CMK (cell line): ENCODE measurements at regions not wholly inside any gene's neighbourhood (a gene's known extent, or its start where the extent isn't known, plus 50 kb on each side); places are given as distances from the start of the nearest gene placed in this dataset.

ENCODE experiments used
- DNase-seq: peaks from one replicate; pipeline ENCODE4 v3.0.0-alpha.2; 2010; ENCODE audit warnings: low read depth

DNA sequence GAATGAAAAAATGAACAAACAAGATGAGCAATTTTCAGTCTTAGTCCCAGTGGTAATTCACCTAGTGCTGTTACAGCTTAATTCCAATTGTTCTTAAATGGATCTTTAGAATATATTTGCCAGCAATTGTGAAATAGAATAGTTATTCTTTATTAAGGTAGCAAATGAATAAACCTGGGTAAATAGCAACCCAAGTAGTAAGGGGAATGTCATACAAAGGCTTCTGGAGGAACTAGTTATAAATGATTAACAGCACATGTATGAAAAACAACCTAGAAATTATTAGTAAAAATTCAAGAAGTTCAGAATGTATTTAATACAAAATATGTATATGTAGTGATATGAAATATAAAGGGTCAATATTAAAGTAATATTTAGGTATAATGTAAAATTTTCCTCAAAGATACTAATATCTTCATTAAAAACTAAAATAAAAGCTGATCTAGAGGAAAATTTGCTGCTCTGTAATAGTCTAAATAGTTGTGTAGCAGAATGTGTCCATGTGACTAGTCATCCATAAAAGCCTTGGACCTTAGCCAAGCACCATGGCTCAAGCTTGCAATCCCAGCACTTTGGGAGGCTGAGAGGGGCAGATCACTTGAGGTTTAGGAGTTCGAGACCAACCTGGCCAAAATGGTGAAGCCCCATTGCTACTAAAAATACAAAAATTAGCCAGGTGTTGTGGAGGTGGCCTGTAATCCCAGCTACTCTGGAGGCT lies 535.9 kb upstream of the ATXN8OS start:
- no peak for DNase-seq

DNA sequence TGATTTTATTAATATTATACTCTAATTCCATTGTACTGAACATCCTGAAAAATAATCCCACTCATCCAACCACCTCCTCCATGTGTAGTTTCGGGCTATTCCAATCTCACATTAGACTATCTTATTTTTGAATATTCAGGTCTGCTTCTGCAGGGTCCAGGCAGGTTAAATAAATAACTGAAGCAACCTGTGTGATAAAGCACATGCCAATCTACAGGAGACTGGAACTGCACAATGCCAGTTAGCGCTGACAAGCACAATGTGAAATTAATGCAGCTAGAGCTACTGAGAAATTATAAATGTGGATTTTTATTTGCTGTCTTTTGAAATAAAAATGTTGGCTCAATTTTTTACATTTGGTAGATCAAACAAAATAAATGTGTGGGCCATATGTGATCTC lies 540.1 kb upstream of the ATXN8OS start:
- no peak for DNase-seq

GRCh38 chr13:69566104-69566716 lies 541.4 kb upstream of the ATXN8OS start:
- no peak for DNase-seq

GRCh38 chr13:69565334-69565733 lies 542.3 kb upstream of the ATXN8OS start:
- DNase-seq: peak; percentile 20

DNA sequence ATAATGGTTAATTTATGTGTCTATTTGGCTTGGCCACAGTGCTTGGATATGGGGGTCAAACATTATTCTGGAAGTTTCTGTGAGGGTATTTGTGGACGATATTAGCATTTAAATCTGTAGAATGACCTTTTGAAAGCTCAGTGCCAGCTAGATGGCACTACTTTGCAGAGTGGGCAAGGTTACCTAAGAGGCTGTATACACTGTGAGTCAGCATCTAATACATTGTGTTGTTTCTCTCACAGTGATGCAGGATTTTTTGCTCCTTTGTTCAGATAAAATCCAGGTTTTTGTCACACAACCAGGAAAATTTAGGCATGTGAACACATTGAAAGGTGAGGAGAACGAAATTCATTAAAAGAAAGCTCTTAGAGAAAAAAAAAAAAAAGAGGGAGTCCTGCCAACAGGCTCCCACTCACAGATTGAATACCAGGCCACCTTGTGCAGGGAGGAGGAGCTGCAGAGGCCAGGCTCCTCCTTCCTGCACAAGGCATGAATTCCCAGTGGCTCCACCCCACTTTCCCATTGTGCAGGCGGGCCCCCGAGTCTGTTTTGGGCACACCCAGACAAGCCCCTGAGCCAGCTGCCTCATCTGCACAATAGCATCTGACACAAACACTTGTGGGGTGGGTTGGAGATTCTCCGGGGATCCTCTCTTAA lies 551.0 kb upstream of the ATXN8OS start:
- DNase-seq: no peak

GRCh38 chr13:69553976-69554375 lies 553.6 kb upstream of the ATXN8OS start:
- DNase-seq: no peak

GRCh38 chr13:69551193-69551592 lies 556.4 kb upstream of the ATXN8OS start:
- no peak for DNase-seq

DNA sequence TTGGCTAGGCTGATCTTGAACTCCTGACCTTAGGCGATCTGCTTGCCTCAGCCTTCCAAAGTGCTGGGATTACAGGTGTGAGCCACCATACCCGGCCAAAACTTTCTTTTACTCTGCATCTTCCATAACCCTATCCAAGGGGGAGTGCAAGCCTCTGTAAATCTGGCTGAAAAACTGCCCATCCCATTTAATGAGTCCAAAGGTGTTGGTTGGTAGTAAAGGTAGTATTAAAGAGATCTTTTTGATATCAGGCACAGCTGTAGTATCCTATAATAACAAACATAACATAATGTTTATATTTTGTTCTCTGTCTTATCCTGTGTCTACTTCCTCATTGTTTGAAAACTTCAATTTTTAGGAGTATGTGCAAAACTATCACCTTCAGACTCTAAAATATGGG lies 559.8 kb upstream of the ATXN8OS start:
- no peak for DNase-seq

DNA sequence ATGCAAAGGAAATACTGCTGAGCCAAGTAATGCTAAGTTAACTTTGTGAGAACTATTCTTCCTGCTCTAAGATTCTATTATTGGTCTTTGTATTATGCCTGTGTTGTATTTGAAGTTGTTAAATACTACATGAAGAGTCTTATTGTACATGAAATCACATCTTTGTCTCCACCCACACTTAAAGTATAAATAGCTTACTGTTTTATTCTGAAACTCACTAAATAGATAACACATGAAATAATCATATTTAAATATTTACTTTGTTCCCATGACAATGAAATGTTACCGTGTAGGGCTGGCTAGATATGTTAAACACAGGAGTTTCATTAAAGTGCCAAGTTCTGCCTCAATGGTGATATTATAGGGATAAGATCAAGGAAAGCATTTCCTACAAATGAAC lies 562.1 kb upstream of the ATXN8OS start:
- DNase-seq: no peak

DNA sequence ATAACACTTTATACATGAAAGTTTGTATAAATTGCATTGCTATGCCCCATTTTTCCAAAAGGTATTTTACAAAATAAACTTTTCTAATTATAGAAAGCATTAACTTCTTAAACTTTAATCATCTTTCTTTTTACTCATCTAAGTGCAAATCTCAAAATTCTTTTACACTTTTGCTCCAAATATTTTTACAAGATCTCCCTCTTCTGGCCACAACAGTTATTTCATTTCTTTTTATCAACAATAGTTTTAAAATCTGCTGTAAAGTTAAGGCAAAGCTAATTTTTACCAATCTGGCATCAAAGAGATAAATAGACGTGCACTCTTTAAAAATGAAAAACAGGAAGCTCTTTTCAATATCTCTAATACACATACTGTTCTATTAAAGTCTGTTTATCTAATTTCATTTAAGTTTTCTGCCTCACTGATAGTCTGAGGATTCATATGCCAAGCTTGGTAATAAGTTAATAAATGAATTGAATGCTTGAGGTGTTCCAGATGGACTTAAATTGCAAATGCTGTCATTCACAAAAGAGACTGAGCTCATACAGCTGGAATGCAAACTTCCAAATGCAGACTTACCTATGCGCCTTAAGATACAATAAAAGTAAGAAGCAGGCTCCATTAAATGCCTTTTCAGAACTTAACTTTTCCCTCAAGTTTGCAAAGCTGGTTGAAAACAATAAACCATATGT lies 583.0 kb upstream of the ATXN8OS start:
- DNase-seq: no peak

GRCh38 chr13:69496981-69497380 lies 610.6 kb upstream of the ATXN8OS start:
- no peak for DNase-seq

GRCh38 chr13:69495096-69495495 lies 612.5 kb upstream of the ATXN8OS start:
- DNase-seq: no peak

DNA sequence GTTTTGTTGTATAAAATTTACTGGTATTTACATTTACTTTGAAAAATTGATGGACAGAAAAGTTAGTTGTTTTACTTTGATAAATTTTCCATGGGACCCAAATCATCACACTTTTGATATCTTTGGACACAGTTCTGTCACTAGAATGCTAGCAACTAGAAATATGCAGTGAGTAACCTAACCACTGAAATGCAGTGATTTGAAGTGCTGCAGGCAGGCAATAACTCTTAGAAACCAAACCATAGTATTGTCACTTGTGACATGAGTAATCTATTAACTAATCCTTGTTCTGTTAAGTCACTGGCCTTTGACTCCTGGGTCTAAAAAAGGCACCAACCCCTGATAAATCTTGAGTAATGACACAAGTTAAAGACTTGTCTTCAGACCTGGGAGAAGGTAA lies 620.0 kb upstream of the ATXN8OS start:
- no peak for DNase-seq

- no peak for DNase-seq
These were observed 621.5 kb upstream of the ATXN8OS start for GRCh38 chr13:69485991-69486592.

DNA sequence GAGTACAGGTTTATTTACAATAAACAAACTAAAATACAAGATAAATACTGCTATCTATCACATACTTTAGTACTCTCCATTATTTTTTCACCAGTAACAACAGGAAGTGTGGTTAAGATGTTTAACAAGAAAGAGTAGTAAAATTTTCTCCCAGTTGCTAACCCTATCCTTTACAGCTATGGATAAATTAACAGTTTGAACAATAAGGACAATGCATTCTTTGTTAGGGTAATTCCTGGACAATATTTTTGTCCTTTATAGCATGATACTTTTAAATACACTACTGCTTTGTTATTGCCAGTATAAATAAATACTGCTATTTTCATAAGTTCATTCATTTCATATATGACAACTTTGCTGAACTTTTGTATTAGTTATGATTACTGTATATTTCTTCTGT lies 630.2 kb upstream of the ATXN8OS start:
- DNase-seq: no peak

GRCh38 chr13:69474011-69474685 lies 633.5 kb upstream of the ATXN8OS start:
- no peak for DNase-seq

DNA sequence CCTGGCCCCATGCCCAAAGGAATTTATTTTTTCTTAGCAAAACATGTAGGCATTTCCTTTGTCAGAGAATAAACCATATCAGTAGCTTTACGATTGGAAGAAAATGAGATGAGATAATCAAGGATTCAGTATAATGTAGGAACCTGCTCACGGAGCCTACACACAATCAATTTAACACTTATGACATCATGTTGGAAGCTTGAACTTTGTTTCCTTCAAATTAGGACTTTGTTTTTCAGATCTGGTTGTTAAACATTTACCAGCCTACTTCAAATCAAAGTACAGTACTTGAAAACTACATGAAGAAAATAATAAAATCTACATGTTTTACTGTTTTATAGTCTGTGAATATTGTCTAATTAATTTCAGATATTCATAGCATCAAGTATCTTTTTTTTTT lies 639.0 kb upstream of the ATXN8OS start:
- no peak for DNase-seq

- DNase-seq: no peak
These were observed 646.2 kb upstream of the ATXN8OS start for GRCh38 chr13:69461397-69461796.

DNA sequence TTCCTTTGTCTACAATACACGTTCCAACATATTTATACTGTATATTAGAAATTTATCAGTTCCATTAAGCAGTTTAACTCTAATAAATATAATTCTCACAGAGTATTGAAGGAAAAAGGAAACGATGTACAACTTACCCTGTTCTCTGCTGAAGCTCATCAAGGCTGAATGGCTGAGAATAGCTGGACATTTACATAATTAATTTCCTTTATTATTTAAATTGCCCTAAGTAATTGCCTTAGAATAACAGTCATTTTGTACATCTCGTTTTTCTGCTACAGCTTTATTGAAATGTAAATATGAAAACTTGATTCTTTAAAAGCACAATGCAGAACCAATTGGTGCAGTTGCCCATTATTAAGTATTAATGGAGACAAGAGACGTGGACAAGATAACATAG lies 648.3 kb upstream of the ATXN8OS start:
- no peak for DNase-seq

GRCh38 chr13:69458013-69458412 lies 649.6 kb upstream of the ATXN8OS start:
- DNase-seq: no peak

GRCh38 chr13:69450245-69450644 lies 657.4 kb upstream of the ATXN8OS start:
- no peak for DNase-seq

- no peak for DNase-seq
These were observed 682.4 kb upstream of the ATXN8OS start for GRCh38 chr13:69425235-69425634.
